ENCODE measurements at regions not wholly inside any gene's neighbourhood (a gene's known extent, or its start where the extent isn't known, plus 50 kb on each side); places are given as distances from the start of the nearest gene placed in this dataset.

GRCh38 chr5:2223303-2223702 lies 340.6 kb upstream of the IRX4 start:
- Histone ChIP-seq H3K27me3 (replicated peaks in 1 of 4; ENCODE audit: control insufficient read depth in 3 of 4, extremely low read depth in 1 of 4, insufficient read depth in 3 of 4, low read length in 3 of 4) (no peaks in the 10 kb centered on the region), H3K36me3 (ENCODE audit: control insufficient read depth in 2 of 4, insufficient read depth in 4 of 4, low read length in 3 of 4) (no peaks in the 10 kb centered on the region), H4K5ac (ENCODE audit: insufficient read length, low read depth, low read length) (no peak overlapping the region), H4K8ac (ENCODE audit: extremely low read depth, insufficient read depth, low read length) (no peak overlapping the region), H3K9ac (replicated peaks in 1 of 4; ENCODE audit: extremely low read depth in 1 of 4, low read depth in 3 of 4, low read length in 3 of 4) (no peak overlapping the region), H2BK5ac (ENCODE audit: low read depth, low read length) (no peak overlapping the region), H2BK20ac (ENCODE audit: low read length) (no peak overlapping the region), H3K23ac (ENCODE audit: insufficient read length) (no peak overlapping the region), H2BK15ac (ENCODE audit: low read length) (no peak overlapping the region), H3K4ac (replicated peaks; ENCODE audit: insufficient read length, low read depth, low read length) (no peak overlapping the region), H3K4me2 (ENCODE audit: insufficient read depth in 1 of 2, low read depth in 2 of 2, low read length in 2 of 2) (no peak overlapping the region), H4K91ac (replicated peaks; ENCODE audit: insufficient read length, low read length) (no peak overlapping the region), H2AK5ac (ENCODE audit: low read depth, low read length) (no peak overlapping the region), H3K23me2 (ENCODE audit: low read depth, low read length) (peaks cover 8% of the 10 kb centered on the region; the same call in 1 of the 2 replicates), H3K4me1 (replicated peaks in 1 of 4; ENCODE audit: control insufficient read depth in 3 of 4, insufficient read depth in 4 of 4, low read length in 3 of 4) (no peaks in the 10 kb centered on the region), H3K9me3 (ENCODE audit: insufficient read depth in 2 of 2, low read depth in 1 of 2, low read length in 1 of 2) (no peaks in the 10 kb centered on the region), H3K79me2 (ENCODE audit: control insufficient read depth in 1 of 2, insufficient read depth in 2 of 2, low read length in 2 of 2) (no peaks in the 10 kb centered on the region), H2AFZ (ENCODE audit: low read length) (no peak overlapping the region), H3K27ac (ENCODE audit: low read depth, low read length) (no peak overlapping the region), H2BK12ac (ENCODE audit: low read depth, low read length) (no peak overlapping the region), H4K20me1 (replicated peaks in 1 of 2; ENCODE audit: control insufficient read depth in 1 of 2, insufficient read depth in 2 of 2, low read length in 2 of 2) (peaks cover 0 to 2% of the 10 kb centered on the region in 2 experiments), H3K18ac (ENCODE audit: extremely low read depth, low read length) (no peak overlapping the region), H3K4me3 (ENCODE audit: extremely low read depth in 1 of 4, insufficient read depth in 2 of 4, low read depth in 3 of 4, low read length in 4 of 4) (no peak overlapping the region), H3K56ac (replicated peaks; ENCODE audit: insufficient read length, low read depth, low read length) (no peak overlapping the region), H2BK120ac (replicated peaks; ENCODE audit: low read depth, low read length) (no peak overlapping the region), H3K79me1 (ENCODE audit: low read depth, low read length) (no peaks in the 10 kb centered on the region), H3K14ac (ENCODE audit: insufficient read length) (no peak overlapping the region)
- FAIRE-seq (no peak), DNase-seq (ENCODE audit: low read depth in 1 of 2, low spot score in 2 of 2) (no peak)
- ChIA-PET POLR2A (ENCODE audit: partially characterized antibody) (no interaction called here), CTCF (ENCODE audit: partially characterized antibody) (no interaction called here)
- 95% methylated on average over 15 of the region's 15 CpGs; no CpG with 5 or more reads in 1 of the 2 experiments for WGBS, 2 experiments (ENCODE audit: extremely low coverage in 1 of 2, insufficient coverage in 1 of 2, insufficient read length in 1 of 2, insufficient replicate concordance in 2 of 2, low coverage in 1 of 2, low lambda C conversion rate in 2 of 2, missing lambda C conversion rate in 1 of 2)
- no peak for TF ChIP-seq TCF12 (IDR thresholded peaks at IDR 0.05; ENCODE audit: low read depth, low read length)
- no peak for TF ChIP-seq MAFK (IDR thresholded peaks at IDR 0.05; ENCODE audit: low read depth, low read length)

All from H1 (cell line).